Transverse colon (tissue), 4 donors: ENCODE measurements at regions not wholly inside any gene's neighbourhood (a gene's known extent, or its start where the extent isn't known, plus 50 kb on each side); places are given as distances from the start of the nearest gene placed in this dataset.

Experiments
- POLR2A ChIP-seq: fragments of 450-650 bp; IDR thresholded peaks from one replicate; pipeline ENCODE4 v1.6.1; 2016; ENCODE audit warnings: antibody characterized with exemption, mild to moderate bottlenecking, moderate library complexity
- POLR2AphosphoS5 ChIP-seq, 3 donors: sonication (generic); formaldehyde crosslinking; IDR thresholded peaks; one replicate each; pipeline ENCODE4 v1.6.1; 2016; ENCODE audit warnings: antibody characterized with exemption in 3 of 3
- TF ChIP-seq, protein P1 (sequence below), 5 experiments: fragments of 200-600 bp in 3 of 5; fragments of 450-650 bp in 2 of 5; sonication (generic) in 3 of 5; IDR thresholded peaks; 1 replicate in 2 of 5; 2 replicates in 3 of 5; pipeline ENCODE4 v1.5.1; 2016 to 2017; ENCODE audit warnings: antibody characterized with exemption in 5 of 5, inconsistent platforms in 3 of 5, mild to moderate bottlenecking in 2 of 5, moderate library complexity in 1 of 5

DNA sequence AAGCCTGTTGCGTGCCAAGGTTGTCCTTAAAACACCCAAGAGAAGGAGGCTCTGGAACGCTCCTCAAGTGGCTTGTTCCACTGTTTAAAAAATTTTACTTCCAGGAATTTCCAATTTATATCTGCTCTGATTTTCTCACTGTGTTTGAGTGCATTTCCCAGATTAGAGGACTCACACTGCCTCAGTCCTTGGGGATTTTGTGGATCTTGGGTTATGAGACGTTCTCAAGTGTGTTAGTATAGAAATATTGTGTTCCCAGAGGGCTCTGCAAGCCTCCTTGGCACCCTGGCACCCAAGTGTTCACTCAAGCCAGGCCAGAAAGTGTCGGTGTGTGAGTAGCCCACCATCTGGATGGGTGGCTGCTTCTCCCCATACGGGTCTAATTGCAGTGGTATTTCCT, 192.2 kb downstream of the SNX10 start:
- TF ChIP-seq POLR2A (no peak), POLR2AphosphoS5 (IDR thresholded peaks at IDR 0.05) (no peak)
- TF ChIP-seq, protein P1, sequence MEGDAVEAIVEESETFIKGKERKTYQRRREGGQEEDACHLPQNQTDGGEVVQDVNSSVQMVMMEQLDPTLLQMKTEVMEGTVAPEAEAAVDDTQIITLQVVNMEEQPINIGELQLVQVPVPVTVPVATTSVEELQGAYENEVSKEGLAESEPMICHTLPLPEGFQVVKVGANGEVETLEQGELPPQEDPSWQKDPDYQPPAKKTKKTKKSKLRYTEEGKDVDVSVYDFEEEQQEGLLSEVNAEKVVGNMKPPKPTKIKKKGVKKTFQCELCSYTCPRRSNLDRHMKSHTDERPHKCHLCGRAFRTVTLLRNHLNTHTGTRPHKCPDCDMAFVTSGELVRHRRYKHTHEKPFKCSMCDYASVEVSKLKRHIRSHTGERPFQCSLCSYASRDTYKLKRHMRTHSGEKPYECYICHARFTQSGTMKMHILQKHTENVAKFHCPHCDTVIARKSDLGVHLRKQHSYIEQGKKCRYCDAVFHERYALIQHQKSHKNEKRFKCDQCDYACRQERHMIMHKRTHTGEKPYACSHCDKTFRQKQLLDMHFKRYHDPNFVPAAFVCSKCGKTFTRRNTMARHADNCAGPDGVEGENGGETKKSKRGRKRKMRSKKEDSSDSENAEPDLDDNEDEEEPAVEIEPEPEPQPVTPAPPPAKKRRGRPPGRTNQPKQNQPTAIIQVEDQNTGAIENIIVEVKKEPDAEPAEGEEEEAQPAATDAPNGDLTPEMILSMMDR (IDR thresholded peaks at IDR 0.05), result no peak
